ENCODE measurements at regions not wholly inside any gene's neighbourhood (a gene's known extent, or its start where the extent isn't known, plus 50 kb on each side); places are given as distances from the start of the nearest gene placed in this dataset.
"Not testable (repeated sequence)": the region's sequence is repeated elsewhere in the genome, so short reads cannot be mapped to it uniquely, and the experiment has no call there.

DNA sequence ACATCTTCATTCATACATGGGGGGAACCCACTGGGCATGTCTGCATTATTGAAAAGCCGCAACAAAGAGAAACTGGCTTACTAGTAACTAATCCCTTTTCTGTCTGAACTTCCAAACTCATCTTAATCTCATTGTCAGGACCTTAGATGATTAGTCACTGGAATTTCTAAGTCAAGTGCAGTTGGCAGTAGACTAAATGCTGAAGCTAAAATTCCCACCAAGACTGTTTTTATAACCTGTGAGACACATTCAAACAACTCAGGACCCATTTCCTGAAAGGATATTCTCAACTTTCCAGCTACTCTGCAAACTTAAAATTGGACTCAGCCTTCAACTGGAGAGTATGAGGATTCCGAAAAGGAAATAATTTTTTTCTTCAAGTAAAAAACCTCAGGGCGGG lies 94.8 kb upstream of the SCAF8 start:
- DNase-seq = no peak

DNA sequence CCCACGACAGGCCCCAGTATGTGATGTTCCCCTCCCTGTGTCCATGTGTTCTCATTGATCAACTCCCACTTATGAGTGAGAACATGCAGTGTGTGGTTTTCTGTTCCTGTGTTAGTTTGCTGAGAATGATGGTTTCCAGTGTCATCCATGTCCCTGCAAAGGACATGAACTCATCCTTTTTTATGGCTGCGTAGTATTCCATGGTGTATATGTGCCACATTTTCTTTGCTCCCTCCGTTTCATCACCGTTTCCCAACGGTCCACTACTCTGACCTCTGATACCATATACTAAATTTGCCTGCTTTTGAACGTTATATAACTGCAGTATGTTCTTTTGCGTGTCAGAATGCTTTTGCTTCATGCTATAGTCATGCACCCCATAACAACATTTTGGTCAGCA lies 94.0 kb upstream of the SCAF8 start:
- not testable (repeated sequence) for DNase-seq

DNA sequence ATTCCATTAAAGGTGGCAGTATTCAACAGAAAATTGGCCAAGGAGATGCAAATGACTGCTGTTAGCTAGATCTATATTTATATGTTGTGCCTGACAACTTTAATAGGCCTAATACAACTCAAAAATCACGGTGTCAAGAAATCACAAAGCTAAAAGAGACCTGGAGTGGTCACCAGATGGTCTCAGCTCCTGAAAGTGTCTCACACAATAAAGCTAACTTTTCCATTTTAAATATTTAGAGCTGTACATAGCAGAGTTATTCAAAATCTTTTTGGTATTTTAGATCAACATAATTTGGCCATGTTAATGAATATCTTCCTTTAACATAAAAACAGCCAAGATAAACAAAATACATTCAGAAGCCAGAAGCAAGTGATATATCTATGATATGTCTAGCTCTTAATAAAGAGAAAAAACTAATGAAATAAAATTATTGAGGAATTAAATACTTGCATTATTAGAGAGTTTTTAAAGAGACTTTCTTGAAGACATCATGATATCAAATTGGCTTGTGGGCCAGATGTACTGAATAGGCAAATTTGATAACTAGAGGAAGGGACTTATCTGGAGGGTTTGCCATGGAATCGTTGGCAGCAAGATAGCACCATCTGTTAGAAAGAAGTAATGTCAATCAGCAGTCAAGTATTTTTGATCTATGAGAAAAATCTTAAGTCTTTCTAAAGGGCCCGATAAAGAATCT lies 84.9 kb upstream of the SCAF8 start:
- DNase-seq = no peak

GRCh38 chr6:154648888-154649205 lies 84.4 kb upstream of the SCAF8 start:
- DNase-seq = no peak

- no peak for DNase-seq
Observed at GRCh38 chr6:154649721-154650120, 83.5 kb upstream of the SCAF8 start.

- no peak for DNase-seq
Observed at GRCh38 chr6:154650351-154650750, 82.9 kb upstream of the SCAF8 start.

DNA sequence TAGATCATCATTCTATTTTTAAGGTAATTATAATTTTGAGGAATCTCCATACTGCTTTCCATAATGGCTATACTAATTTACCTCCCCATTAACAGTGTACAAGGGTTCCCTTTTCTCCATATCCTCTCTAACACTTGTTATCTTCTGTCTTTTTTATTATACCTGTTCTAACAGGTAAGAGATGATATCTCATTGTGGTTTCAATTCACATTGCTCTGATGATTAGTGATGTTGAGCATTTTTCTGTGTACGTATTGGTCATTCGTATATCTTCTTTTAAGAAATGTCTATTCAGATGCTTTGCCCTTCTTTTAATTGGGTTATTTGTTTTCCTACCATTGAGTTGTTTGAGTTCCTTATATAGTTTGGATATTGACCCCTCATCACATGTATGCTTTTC lies 81.6 kb upstream of the SCAF8 start:
- DNase-seq = no peak

DNA sequence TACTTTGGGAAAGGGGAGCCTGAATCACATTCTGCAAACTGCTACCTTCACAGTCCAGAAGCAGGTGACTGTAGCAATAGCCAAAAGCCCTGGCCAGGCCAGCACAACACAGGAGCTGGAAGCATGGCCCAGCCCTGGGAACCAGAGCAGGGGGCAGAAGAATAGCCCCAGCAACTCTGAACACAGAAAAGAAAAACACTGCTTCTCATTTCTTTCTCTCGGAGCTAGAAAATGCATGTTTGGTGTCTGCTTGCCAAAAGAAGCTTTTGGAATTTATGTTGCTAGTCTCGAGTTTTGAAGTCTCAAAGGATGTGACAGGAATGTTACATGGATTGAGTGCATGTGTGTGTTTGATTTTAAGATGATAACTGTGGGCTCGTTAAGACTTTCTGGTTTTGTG lies 79.8 kb upstream of the SCAF8 start:
- DNase-seq = no peak

GRCh38 chr6:154653853-154654252 lies 79.4 kb upstream of the SCAF8 start:
- DNase-seq = no peak

DNA sequence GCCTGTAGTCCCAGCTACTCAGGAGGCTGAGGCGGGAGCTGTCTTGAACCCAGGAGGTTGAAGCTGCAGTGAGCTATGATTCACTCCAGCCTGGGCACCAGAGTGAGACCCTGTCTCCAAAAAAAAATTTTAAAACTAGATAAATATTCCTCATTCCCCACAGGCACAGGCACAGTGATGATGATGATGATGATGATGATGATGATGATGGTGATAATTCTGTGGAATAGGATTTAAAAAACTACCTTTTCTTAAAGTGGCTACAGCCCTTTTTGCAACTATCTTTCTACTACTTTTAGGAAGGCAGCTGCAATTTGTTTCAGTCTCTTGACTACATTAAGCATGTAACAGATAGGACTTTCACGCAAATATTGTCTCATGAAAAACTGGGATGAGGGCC lies 76.6 kb upstream of the SCAF8 start:
- no peak for DNase-seq

DNA sequence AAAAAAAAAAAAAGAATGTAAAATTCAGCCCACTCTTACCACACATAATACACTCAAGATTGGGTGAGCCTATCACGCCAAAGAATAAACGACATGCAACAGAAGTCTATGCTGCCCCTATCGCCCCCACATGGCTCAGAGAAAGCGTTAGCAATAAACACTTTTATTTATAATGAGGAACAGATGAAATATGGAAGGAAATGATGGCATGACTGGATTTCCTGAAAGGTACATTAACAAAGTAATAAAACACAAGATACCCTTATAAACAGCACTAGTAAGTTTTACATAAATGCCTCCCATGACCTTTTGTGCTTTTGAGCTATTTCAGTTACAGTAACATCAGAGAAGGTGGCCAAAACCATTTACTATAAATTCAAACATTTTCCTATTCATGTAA lies 71.4 kb upstream of the SCAF8 start:
- no peak for DNase-seq

DNA sequence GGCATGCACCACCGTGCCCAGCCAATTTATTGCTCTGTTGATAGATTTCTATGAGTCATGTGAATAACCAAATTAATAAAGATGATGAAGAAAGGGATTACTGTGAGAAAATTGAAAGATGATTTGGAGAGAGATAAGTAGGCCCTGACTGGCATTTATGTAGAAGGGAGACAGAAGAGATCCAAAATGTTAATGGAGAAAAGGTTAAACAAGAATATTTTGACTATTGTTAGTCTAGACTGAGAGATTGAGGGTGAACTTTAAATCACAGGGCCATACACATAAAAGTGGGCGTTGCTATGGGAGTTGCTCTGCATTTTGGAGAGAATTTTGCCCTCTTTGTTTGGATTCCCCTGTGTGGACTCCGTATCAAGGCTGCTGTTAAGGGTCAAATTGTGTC lies 68.9 kb upstream of the SCAF8 start:
- DNase-seq = no peak

DNA sequence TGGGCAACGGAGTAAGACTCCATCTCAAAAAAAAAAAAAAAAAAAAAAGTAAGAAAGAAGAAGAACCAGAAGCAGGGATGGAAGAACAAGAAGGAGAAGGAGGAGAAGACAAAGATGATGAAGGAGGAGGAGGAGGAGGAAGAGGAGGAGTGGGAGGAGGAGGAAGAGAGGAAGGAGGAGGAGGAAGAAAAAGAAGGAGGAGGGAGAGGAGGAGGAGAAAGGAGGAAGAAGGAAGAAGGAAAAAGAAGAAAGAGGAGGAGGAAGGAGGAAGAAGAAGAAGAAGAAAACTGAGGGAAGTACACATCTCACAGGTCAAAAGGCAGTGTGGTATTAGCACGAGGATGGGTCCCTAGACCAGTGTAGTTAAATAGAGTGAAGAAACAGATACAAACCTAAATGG lies 65.1 kb upstream of the SCAF8 start:
- no peak for DNase-seq

DNA sequence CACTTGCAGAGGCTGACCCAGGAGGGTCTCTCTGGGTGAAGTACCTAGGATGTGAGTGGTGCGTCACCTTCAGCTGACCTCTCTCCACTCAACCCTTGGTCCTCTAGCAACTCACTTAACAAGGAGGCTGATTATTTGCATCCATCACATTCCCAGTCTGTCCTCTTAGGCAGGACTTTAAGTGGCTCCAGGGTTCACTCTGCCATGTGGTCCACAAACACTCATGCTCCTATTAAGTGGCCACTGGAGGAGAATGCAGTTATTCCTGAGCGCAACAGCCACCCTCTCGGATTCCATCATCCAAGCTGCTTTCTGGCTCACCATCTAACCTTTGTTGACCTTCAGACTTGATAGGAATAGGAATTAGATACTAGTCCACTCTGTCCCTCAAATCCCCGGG lies 61.1 kb upstream of the SCAF8 start:
- no peak for DNase-seq

- no peak for DNase-seq
Observed at GRCh38 chr6:154673919-154674318, 59.3 kb upstream of the SCAF8 start.

DNA sequence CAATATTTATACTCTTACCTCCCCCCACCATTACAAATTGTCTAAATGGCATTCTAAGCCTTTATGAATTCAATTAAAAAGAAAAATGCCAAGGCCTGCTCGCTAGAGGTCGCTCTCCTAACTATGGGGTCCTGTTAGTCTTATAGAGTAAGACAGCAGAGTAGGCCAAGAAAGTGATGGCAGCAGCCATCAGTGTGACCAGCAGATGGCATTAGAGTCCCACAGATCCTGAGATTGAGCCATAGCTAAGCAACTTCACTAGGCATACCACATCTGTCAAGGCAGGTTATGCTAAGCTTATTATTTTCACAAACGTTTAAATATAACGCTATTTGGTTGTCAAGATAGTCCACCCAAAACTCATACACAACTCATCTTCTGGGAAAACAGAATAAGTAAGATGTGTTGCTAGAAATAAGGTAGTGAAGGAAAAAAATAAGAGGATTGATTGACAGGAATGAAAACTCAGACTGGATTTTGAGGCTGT lies 57.6 kb upstream of the SCAF8 start:
- DNase-seq = peak; percentile 68

DNA sequence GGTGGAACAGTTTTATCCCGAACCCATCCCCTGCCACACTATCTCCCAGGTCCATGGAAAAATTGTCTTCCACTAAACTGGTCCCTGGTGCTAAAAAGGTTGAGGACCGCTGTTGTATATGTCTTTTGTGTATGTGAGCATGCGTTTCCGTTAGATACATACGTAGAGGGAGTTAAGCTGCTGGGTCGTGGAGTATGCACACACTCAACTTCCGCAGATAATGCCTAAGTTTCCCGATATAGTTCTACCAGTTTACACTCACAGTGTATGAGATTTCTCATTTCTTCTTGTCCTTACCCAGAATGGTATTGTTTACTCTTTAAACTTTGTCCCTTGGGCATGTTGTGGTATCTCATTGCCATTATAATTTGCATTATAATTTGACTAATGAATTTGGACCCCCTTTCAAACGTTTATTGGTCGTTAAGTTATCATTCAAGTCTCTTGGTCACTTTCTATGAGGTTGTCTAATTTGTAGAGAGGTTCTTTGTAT lies 50.5 kb upstream of the SCAF8 start:
- no peak for DNase-seq
